ENCODE measurements at regions not wholly inside any gene's neighbourhood (a gene's known extent, or its start where the extent isn't known, plus 50 kb on each side); places are given as distances from the start of the nearest gene placed in this dataset.

DNA sequence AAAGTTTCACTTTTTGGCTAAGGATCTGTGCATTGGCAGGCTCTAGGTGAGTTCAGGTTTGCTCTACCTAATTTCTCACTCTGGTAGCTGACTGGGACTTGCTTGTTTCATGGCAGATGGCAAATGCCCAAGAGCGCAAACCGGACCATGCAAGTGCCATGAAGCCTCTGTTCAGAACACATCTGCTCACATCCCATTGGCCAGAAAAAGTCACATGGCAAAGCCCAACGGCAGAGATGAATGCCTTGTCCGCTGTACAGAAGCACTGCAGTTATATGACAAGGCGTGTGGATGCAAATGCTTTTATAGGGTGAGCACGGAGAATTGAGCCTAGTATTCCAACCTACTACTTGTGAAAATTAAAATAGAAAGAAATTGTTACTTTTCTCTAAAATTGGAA, 202.2 kb upstream of the HMGA2 start:
- peaks cover 0 to 28% of the 10 kb centered on the region in 2 experiments; a peak in 3 of 4 replicates for H3K4me1 ChIP-seq (ENCODE audit: control insufficient read depth in 1 of 2, insufficient read depth in 2 of 2, low read depth in 1 of 2, low read length in 1 of 2)
- 0 out of 2 replicates have a peak overlapping the region, but pooled peaks have one; percentile 0 for H2AFZ ChIP-seq (ENCODE audit: low read depth)
- H3K27me3 ChIP-seq (ENCODE audit: insufficient read depth): no peaks in the 10 kb centered on the region
- TF ChIP-seq USF1 (IDR thresholded peaks at IDR 0.05; ENCODE audit: borderline replicate concordance, low read depth) (peak; percentile 82), JUND (IDR thresholded peaks at IDR 0.05) (no peak)
- CTCF ChIA-PET: no interaction called here
- peaks cover 97% of the 10 kb centered on the region for H3K79me2 ChIP-seq (ENCODE audit: insufficient read depth)
- no peaks in the 10 kb centered on the region for H3K9me2 ChIP-seq
- POLR2A ChIA-PET: no interaction called here
- peaks cover 2 to 49% of the 10 kb centered on the region in 2 experiments for H3K36me3 ChIP-seq (replicated peaks in 1 of 2; ENCODE audit: control insufficient read depth in 1 of 2, insufficient read depth in 2 of 2, low read length in 1 of 2)
- H4K20me1 ChIP-seq (ENCODE audit: insufficient read depth): no peaks in the 10 kb centered on the region
- peak overlapping the region in 1 of 2 experiments; percentile 98; a peak in 3 of 4 replicates for H3K27ac ChIP-seq (ENCODE audit: low read depth in 2 of 2, low read length in 1 of 2)
- peaks cover 30% of the 10 kb centered on the region for H3F3A ChIP-seq (replicated peaks; ENCODE audit: insufficient read depth)
- peak overlapping the region; percentile 28; the same call in 1 of the 2 replicates for H3K9ac ChIP-seq
- H3K9me3 ChIP-seq: no peaks in the 10 kb centered on the region
- H3K4me2 ChIP-seq: no peak overlapping the region
- 60% methylated on average over 6 of the region's 6 CpGs for WGBS (ENCODE audit: low lambda C conversion rate)
- DNase-seq: no peak
- H3K4me3 ChIP-seq (ENCODE audit: low read depth in 2 of 2, low read length in 1 of 2): no peak overlapping the region

DNA sequence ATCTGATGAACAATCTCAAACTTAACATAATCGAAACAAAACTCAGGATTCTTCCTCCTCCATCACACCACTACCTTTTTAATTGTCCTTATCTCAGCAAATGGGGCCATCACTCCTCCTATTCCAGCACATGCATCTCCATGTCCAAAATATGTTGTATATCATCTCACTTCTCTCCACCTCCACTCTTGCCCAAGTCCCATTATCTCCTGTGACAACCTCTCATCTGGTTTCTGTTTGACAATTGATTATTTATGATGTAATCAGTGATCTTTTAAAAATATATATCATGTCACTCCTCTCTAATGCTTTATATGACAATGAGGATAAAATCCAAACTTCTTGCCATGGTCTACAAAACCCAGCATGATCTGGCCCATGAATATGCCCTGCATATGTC, 200.8 kb upstream of the HMGA2 start:
- no peak for DNase-seq
- 57% methylated on average over 1 of the region's 1 CpG for WGBS (ENCODE audit: low lambda C conversion rate)
- H3K27me3 ChIP-seq (ENCODE audit: insufficient read depth): no peaks in the 10 kb centered on the region
- H3K4me3 ChIP-seq (ENCODE audit: low read depth in 2 of 2, low read length in 1 of 2): no peak overlapping the region
- peaks cover 0 to 19% of the 10 kb centered on the region in 2 experiments; a peak in 3 of 4 replicates for H3K4me1 ChIP-seq (ENCODE audit: control insufficient read depth in 1 of 2, insufficient read depth in 2 of 2, low read depth in 1 of 2, low read length in 1 of 2)
- no peaks in the 10 kb centered on the region for H3K9me3 ChIP-seq
- peaks cover 7 to 50% of the 10 kb centered on the region in 2 experiments for H3K36me3 ChIP-seq (replicated peaks in 1 of 2; ENCODE audit: control insufficient read depth in 1 of 2, insufficient read depth in 2 of 2, low read length in 1 of 2)
- no peak for TF ChIP-seq RCOR1 (IDR thresholded peaks at IDR 0.05; ENCODE audit: low read length)
- TF ChIP-seq NFIC (IDR thresholded peaks at IDR 0.05; ENCODE audit: borderline replicate concordance): no peak
- no peak for TF ChIP-seq MAX (IDR thresholded peaks at IDR 0.05; ENCODE audit: low read depth)
- TF ChIP-seq, protein P1, sequence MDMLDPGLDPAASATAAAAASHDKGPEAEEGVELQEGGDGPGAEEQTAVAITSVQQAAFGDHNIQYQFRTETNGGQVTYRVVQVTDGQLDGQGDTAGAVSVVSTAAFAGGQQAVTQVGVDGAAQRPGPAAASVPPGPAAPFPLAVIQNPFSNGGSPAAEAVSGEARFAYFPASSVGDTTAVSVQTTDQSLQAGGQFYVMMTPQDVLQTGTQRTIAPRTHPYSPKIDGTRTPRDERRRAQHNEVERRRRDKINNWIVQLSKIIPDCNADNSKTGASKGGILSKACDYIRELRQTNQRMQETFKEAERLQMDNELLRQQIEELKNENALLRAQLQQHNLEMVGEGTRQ (IDR thresholded peaks at IDR 0.05; ENCODE audit: borderline replicate concordance, low read depth, low read length): no peak
- TF ChIP-seq IRF3 (IDR thresholded peaks at IDR 0.05; ENCODE audit: low read depth, low read length): no peak
- no peak for TF ChIP-seq YY1 (IDR thresholded peaks at IDR 0.05; ENCODE audit: low read depth)
- no peak for TF ChIP-seq TEAD4 (IDR thresholded peaks at IDR 0.05; ENCODE audit: borderline replicate concordance, insufficient read depth)
- TF ChIP-seq FOXJ3 (CRISPR knock-in tag; IDR thresholded peaks at IDR 0.05): no peak
- no peak overlapping the region for H3K4me2 ChIP-seq
- ChIA-PET CTCF (no interaction called here), POLR2A (no interaction called here)
- H3F3A ChIP-seq (replicated peaks; ENCODE audit: insufficient read depth): peaks cover 18% of the 10 kb centered on the region
- H2AFZ ChIP-seq (ENCODE audit: low read depth): no peak overlapping the region
- no peak overlapping the region for H3K9ac ChIP-seq
- H3K27ac ChIP-seq (ENCODE audit: low read depth in 2 of 2, low read length in 1 of 2): peak overlapping the region in 1 of 2 experiments; percentile 98; a peak in 2 of 4 replicates
- H3K9me2 ChIP-seq: no peaks in the 10 kb centered on the region
- no peaks in the 10 kb centered on the region for H4K20me1 ChIP-seq (ENCODE audit: insufficient read depth)
- peaks cover 97% of the 10 kb centered on the region for H3K79me2 ChIP-seq (ENCODE audit: insufficient read depth)

Measured in SK-N-SH (cell line).